Activated CD4-positive, alpha-beta memory T cell treated with anti-CD3 and anti-CD28 coated beads, Interleukin-2, amount 10 ng/mL, durations not matched to agents 7 days and 5 days (primary cell): ENCODE measurements at regions not wholly inside any gene's neighbourhood (a gene's known extent, or its start where the extent isn't known, plus 50 kb on each side); places are given as distances from the start of the nearest gene placed in this dataset.
"Not testable (repeated sequence)": the region's sequence is repeated elsewhere in the genome, so short reads cannot be mapped to it uniquely, and the experiment has no call there.

ENCODE experiments used
- CTCF ChIA-PET: fragments of 350-600 bp; sonication (Branson Sonifier 250); formaldehyde crosslinking; loops from one replicate; lab custom pipeline; 2021; ENCODE audit warnings: antibody characterized with exemption, inconsistent platforms; lab: Charles Lee
- POLR2A ChIA-PET: fragments of 350-600 bp; sonication (Branson Sonifier 250); formaldehyde crosslinking; loops from one replicate; lab custom pipeline; 2021; ENCODE audit warnings: antibody characterized with exemption; lab: Charles Lee
- DNase-seq: peaks from one replicate; pipeline ENCODE4 v3.0.0-alpha.2; 2020
- H3K27ac Mint-ChIP-seq: one replicate; pipeline ENCODE4 v1.8.0; 2021; ENCODE audit warnings: mild to moderate bottlenecking, mixed read lengths
- H3K27me3 Mint-ChIP-seq: one replicate; pipeline ENCODE4 v1.8.0; 2021; ENCODE audit warnings: mixed read lengths
- H3K36me3 Mint-ChIP-seq: one replicate; pipeline ENCODE4 v1.8.0; 2021; ENCODE audit warnings: low read depth, mixed read lengths
- H3K4me1 Mint-ChIP-seq: one replicate; pipeline ENCODE4 v1.8.0; 2021; ENCODE audit warnings: mixed read lengths
- H3K4me3 Mint-ChIP-seq: one replicate; pipeline ENCODE4 v1.8.0; 2021; ENCODE audit warnings: mild to moderate bottlenecking, mixed read lengths
- H3K9me3 Mint-ChIP-seq: one replicate; pipeline ENCODE4 v1.8.0; 2021; ENCODE audit warnings: mixed read lengths

GRCh38 chr10:71112138-71112785 lies 100.1 kb upstream of the UNC5B start:
- no peaks in the 10 kb centered on the region for H3K36me3 Mint-ChIP-seq

GRCh38 chr10:71116426-71116825 lies 95.9 kb upstream of the UNC5B start:
- Mint-ChIP-seq H3K4me1 (no peaks in the 10 kb centered on the region), H3K9me3 (peaks cover 23% of the 10 kb centered on the region), H3K36me3 (no peaks in the 10 kb centered on the region), H3K4me3 (no peak overlapping the region), H3K27me3 (peaks cover 16% of the 10 kb centered on the region), H3K27ac (no peak overlapping the region)
- DNase-seq: no peak
- ChIA-PET POLR2A (no interaction called here), CTCF (no interaction called here)

More at GRCh38 chr10:71112138-71112785, 100.1 kb upstream of the UNC5B start:
- POLR2A ChIA-PET: no interaction called here
- H3K9me3 Mint-ChIP-seq: peaks cover 16% of the 10 kb centered on the region
- H3K4me1 Mint-ChIP-seq: no peaks in the 10 kb centered on the region
- H3K27me3 Mint-ChIP-seq: peaks cover 33% of the 10 kb centered on the region
- no peak overlapping the region for H3K27ac Mint-ChIP-seq
- no peak overlapping the region for H3K4me3 Mint-ChIP-seq
- DNase-seq: no peak
- CTCF ChIA-PET: no interaction called here

GRCh38 chr10:71117589-71117988 lies 94.8 kb upstream of the UNC5B start:
- H3K36me3 Mint-ChIP-seq: not testable (repeated sequence)

GRCh38 chr10:71123023-71123422 lies 89.3 kb upstream of the UNC5B start:
- H3K9me3 Mint-ChIP-seq: peaks cover 5% of the 10 kb centered on the region
- no peak overlapping the region for H3K27ac Mint-ChIP-seq
- POLR2A ChIA-PET: no interaction called here
- CTCF ChIA-PET: no interaction called here
- no peaks in the 10 kb centered on the region for H3K36me3 Mint-ChIP-seq
- H3K4me3 Mint-ChIP-seq: no peak overlapping the region
- no peak for DNase-seq
- H3K27me3 Mint-ChIP-seq: peaks cover 26% of the 10 kb centered on the region
- no peaks in the 10 kb centered on the region for H3K4me1 Mint-ChIP-seq

More at GRCh38 chr10:71117589-71117988, 94.8 kb upstream of the UNC5B start:
- DNase-seq, H3K27ac Mint-ChIP-seq, H3K4me3 Mint-ChIP-seq, CTCF ChIA-PET, POLR2A ChIA-PET, H3K4me1 Mint-ChIP-seq: not testable (repeated sequence)
- Mint-ChIP-seq H3K27me3 (peaks cover 17% of the 10 kb centered on the region), H3K9me3 (peaks cover 23% of the 10 kb centered on the region)

- no peaks in the 10 kb centered on the region for H3K9me3 Mint-ChIP-seq
- no peaks in the 10 kb centered on the region for H3K36me3 Mint-ChIP-seq
- H3K27ac Mint-ChIP-seq: no peak overlapping the region
- H3K27me3 Mint-ChIP-seq: peaks cover 32% of the 10 kb centered on the region
- CTCF ChIA-PET: no interaction called here
- DNase-seq: no peak
- no peak overlapping the region for H3K4me3 Mint-ChIP-seq
- POLR2A ChIA-PET: no interaction called here
- H3K4me1 Mint-ChIP-seq: peaks cover 7% of the 10 kb centered on the region
Measured at GRCh38 chr10:71124921-71125748, 87.2 kb upstream of the UNC5B start.

GRCh38 chr10:71125749-71126107 lies 86.6 kb upstream of the UNC5B start:
- H3K27me3 Mint-ChIP-seq: peaks cover 31% of the 10 kb centered on the region
- peaks cover 7% of the 10 kb centered on the region for H3K4me1 Mint-ChIP-seq
- DNase-seq: no peak
- ChIA-PET CTCF (no interaction called here), POLR2A (no interaction called here)
- H3K27ac Mint-ChIP-seq: no peak overlapping the region
- H3K4me3 Mint-ChIP-seq: no peak overlapping the region
- no peaks in the 10 kb centered on the region for H3K36me3 Mint-ChIP-seq
- H3K9me3 Mint-ChIP-seq: no peaks in the 10 kb centered on the region

GRCh38 chr10:71126432-71126831 lies 85.9 kb upstream of the UNC5B start:
- H3K27me3 Mint-ChIP-seq: peaks cover 31% of the 10 kb centered on the region
- no peaks in the 10 kb centered on the region for H3K9me3 Mint-ChIP-seq
- no peak for DNase-seq
- POLR2A ChIA-PET: no interaction called here
- H3K27ac Mint-ChIP-seq: no peak overlapping the region
- H3K36me3 Mint-ChIP-seq: no peaks in the 10 kb centered on the region
- H3K4me1 Mint-ChIP-seq: peaks cover 7% of the 10 kb centered on the region
- CTCF ChIA-PET: no interaction called here
- no peak overlapping the region for H3K4me3 Mint-ChIP-seq

- H3K27ac Mint-ChIP-seq: no peak overlapping the region
- peaks cover 35% of the 10 kb centered on the region for H3K27me3 Mint-ChIP-seq
- H3K4me1 Mint-ChIP-seq: peaks cover 7% of the 10 kb centered on the region
- ChIA-PET POLR2A (no interaction called here), CTCF (no interaction called here)
- no peak overlapping the region for H3K4me3 Mint-ChIP-seq
- H3K9me3 Mint-ChIP-seq: no peaks in the 10 kb centered on the region
- no peaks in the 10 kb centered on the region for H3K36me3 Mint-ChIP-seq
- DNase-seq: no peak
Measured at GRCh38 chr10:71127104-71127503, 85.3 kb upstream of the UNC5B start.

GRCh38 chr10:71127773-71128172 lies 84.6 kb upstream of the UNC5B start:
- H3K9me3 Mint-ChIP-seq: no peaks in the 10 kb centered on the region
- CTCF ChIA-PET: no interaction called here
- POLR2A ChIA-PET: no interaction called here
- peaks cover 7% of the 10 kb centered on the region for H3K4me1 Mint-ChIP-seq
- no peak overlapping the region for H3K4me3 Mint-ChIP-seq
- no peak overlapping the region for H3K27ac Mint-ChIP-seq
- DNase-seq: no peak
- H3K27me3 Mint-ChIP-seq: peaks cover 29% of the 10 kb centered on the region
- no peaks in the 10 kb centered on the region for H3K36me3 Mint-ChIP-seq

- ChIA-PET CTCF (no interaction called here), POLR2A (no interaction called here)
- H3K36me3 Mint-ChIP-seq: no peaks in the 10 kb centered on the region
- H3K27ac Mint-ChIP-seq: no peak overlapping the region
- peaks cover 23% of the 10 kb centered on the region for H3K27me3 Mint-ChIP-seq
- H3K9me3 Mint-ChIP-seq: no peaks in the 10 kb centered on the region
- H3K4me3 Mint-ChIP-seq: no peak overlapping the region
- DNase-seq: no peak
- H3K4me1 Mint-ChIP-seq: peaks cover 7% of the 10 kb centered on the region
Measured at GRCh38 chr10:71128311-71128980, 83.9 kb upstream of the UNC5B start.

- no peak overlapping the region for H3K4me3 Mint-ChIP-seq
Measured at GRCh38 chr10:71131096-71131495, 81.3 kb upstream of the UNC5B start.

GRCh38 chr10:71131508-71132088 lies 80.8 kb upstream of the UNC5B start:
- Mint-ChIP-seq H3K27ac (no peak overlapping the region), H3K4me3 (no peak overlapping the region), H3K9me3 (no peaks in the 10 kb centered on the region), H3K4me1 (peaks cover 7% of the 10 kb centered on the region), H3K36me3 (no peaks in the 10 kb centered on the region), H3K27me3 (peaks cover 16% of the 10 kb centered on the region)
- no peak for DNase-seq
- CTCF ChIA-PET: no interaction called here
- POLR2A ChIA-PET: no interaction called here

More at GRCh38 chr10:71131096-71131495, 81.3 kb upstream of the UNC5B start:
- ChIA-PET POLR2A (no interaction called here), CTCF (no interaction called here)
- Mint-ChIP-seq H3K27me3 (peaks cover 16% of the 10 kb centered on the region), H3K36me3 (no peaks in the 10 kb centered on the region), H3K4me1 (peaks cover 7% of the 10 kb centered on the region), H3K9me3 (no peaks in the 10 kb centered on the region), H3K27ac (no peak overlapping the region)
- DNase-seq: no peak

- DNase-seq: no peak
- Mint-ChIP-seq H3K36me3 (no peaks in the 10 kb centered on the region), H3K27ac (no peak overlapping the region), H3K4me3 (no peak overlapping the region), H3K4me1 (peaks cover 7% of the 10 kb centered on the region), H3K27me3 (peaks cover 16% of the 10 kb centered on the region), H3K9me3 (no peaks in the 10 kb centered on the region)
- ChIA-PET POLR2A (no interaction called here), CTCF (no interaction called here)
Measured at GRCh38 chr10:71132321-71132810, 80.0 kb upstream of the UNC5B start.
